ENCODE measurements at regions not wholly inside any gene's neighbourhood (a gene's known extent, or its start where the extent isn't known, plus 50 kb on each side); places are given as distances from the start of the nearest gene placed in this dataset.

- Histone ChIP-seq H3K4me3 (ENCODE audit: insufficient read depth in 1 of 2, low read depth in 1 of 2, low read length in 2 of 2) (no peak overlapping the region), H2BK15ac (ENCODE audit: low read depth, poor library complexity, severe bottlenecking) (no peak overlapping the region), H2AFZ (ENCODE audit: low read depth, low read length) (peak overlapping the region; percentile 14), H3K9ac (ENCODE audit: low read length) (no peak overlapping the region), H2BK12ac (ENCODE audit: low read length in 2 of 2) (peak overlapping the region in 1 of 2 experiments; percentile 88), H4K8ac (ENCODE audit: low read length) (peak overlapping the region; percentile 29), H2AK5ac (ENCODE audit: low read length, severe bottlenecking) (no peak overlapping the region), H4K91ac (ENCODE audit: low read length) (no peak overlapping the region), H3K79me1 (replicated peaks; ENCODE audit: low read length, poor library complexity, severe bottlenecking) (no peaks in the 10 kb centered on the region), H3K23ac (ENCODE audit: low read length in 2 of 2) (no peak overlapping the region), H3K27ac (ENCODE audit: low read length, poor library complexity, severe bottlenecking) (no peak overlapping the region), H3K4me1 (ENCODE audit: control insufficient read depth, insufficient read depth, low read depth, low read length) (no peaks in the 10 kb centered on the region), H3K4me2 (ENCODE audit: low read length, poor library complexity, severe bottlenecking) (no peak overlapping the region), H3K9me3 (ENCODE audit: control insufficient read depth, low read length) (no peaks in the 10 kb centered on the region), H2BK5ac (ENCODE audit: low read depth, low read length, poor library complexity, severe bottlenecking) (no peak overlapping the region), H2BK120ac (ENCODE audit: low read depth, low read length) (no peak overlapping the region), H3K18ac (ENCODE audit: low read depth in 1 of 2, low read length in 2 of 2) (peak overlapping the region; percentile 14 to 90), H3K36me3 (ENCODE audit: control insufficient read depth in 1 of 2, insufficient read depth in 2 of 2, low read depth in 1 of 2, low read length in 2 of 2) (no peaks in the 10 kb centered on the region), H3K27me3 (ENCODE audit: control insufficient read depth in 1 of 2, insufficient read depth in 1 of 2, low read length in 2 of 2) (no peaks in the 10 kb centered on the region), H3K14ac (ENCODE audit: low read length in 2 of 2) (peak overlapping the region in 1 of 2 experiments; percentile 79), H3K4ac (ENCODE audit: low read depth in 1 of 2, low read length in 2 of 2) (no peak overlapping the region)
- no peak for DNase-seq
- 91% methylated on average over 4 of the region's 5 CpGs for WGBS
Observed at GRCh38 chr6:105832313-105832761, 253.8 kb upstream of the PRDM1 start.

GRCh38 chr6:105831311-105832097 lies 254.6 kb upstream of the PRDM1 start:
- Histone ChIP-seq H3K4ac (ENCODE audit: low read depth in 1 of 2, low read length in 2 of 2) (no peak overlapping the region), H3K36me3 (ENCODE audit: control insufficient read depth in 1 of 2, insufficient read depth in 2 of 2, low read depth in 1 of 2, low read length in 2 of 2) (no peaks in the 10 kb centered on the region)

GRCh38 chr6:105825210-105825609 lies 260.9 kb upstream of the PRDM1 start:
- Histone ChIP-seq H2AK5ac (ENCODE audit: low read length, severe bottlenecking) (no peak overlapping the region), H3K18ac (ENCODE audit: low read depth in 1 of 2, low read length in 2 of 2) (no peak overlapping the region), H3K4ac (ENCODE audit: low read depth in 1 of 2, low read length in 2 of 2) (no peak overlapping the region), H3K4me3 (ENCODE audit: insufficient read depth in 1 of 2, low read depth in 1 of 2, low read length in 2 of 2) (no peak overlapping the region), H3K79me1 (replicated peaks; ENCODE audit: low read length, poor library complexity, severe bottlenecking) (no peaks in the 10 kb centered on the region), H3K14ac (ENCODE audit: low read length in 2 of 2) (no peak overlapping the region), H3K9ac (ENCODE audit: low read length) (peak overlapping the region; percentile 15), H2BK120ac (ENCODE audit: low read depth, low read length) (no peak overlapping the region), H2BK5ac (ENCODE audit: low read depth, low read length, poor library complexity, severe bottlenecking) (no peak overlapping the region), H2BK15ac (ENCODE audit: low read depth, poor library complexity, severe bottlenecking) (no peak overlapping the region), H3K9me3 (ENCODE audit: control insufficient read depth, low read length) (peaks cover 10% of the 10 kb centered on the region), H4K91ac (ENCODE audit: low read length) (no peak overlapping the region), H3K23ac (ENCODE audit: low read length in 2 of 2) (no peak overlapping the region), H4K8ac (ENCODE audit: low read length) (no peak overlapping the region), H3K4me1 (ENCODE audit: control insufficient read depth, insufficient read depth, low read depth, low read length) (no peaks in the 10 kb centered on the region), H3K27ac (ENCODE audit: low read length, poor library complexity, severe bottlenecking) (no peak overlapping the region), H3K36me3 (ENCODE audit: control insufficient read depth in 1 of 2, insufficient read depth in 2 of 2, low read depth in 1 of 2, low read length in 2 of 2) (no peaks in the 10 kb centered on the region), H2AFZ (ENCODE audit: low read depth, low read length) (no peak overlapping the region), H3K4me2 (ENCODE audit: low read length, poor library complexity, severe bottlenecking) (no peak overlapping the region), H3K27me3 (ENCODE audit: control insufficient read depth in 1 of 2, insufficient read depth in 1 of 2, low read length in 2 of 2) (no peaks in the 10 kb centered on the region), H2BK12ac (ENCODE audit: low read length in 2 of 2) (no peak overlapping the region)
- WGBS: 88% methylated on average over 1 of the region's 1 CpG
- DNase-seq: no peak

More at GRCh38 chr6:105831311-105832097, 254.6 kb upstream of the PRDM1 start:
- no peak overlapping the region for H2BK15ac ChIP-seq (ENCODE audit: low read depth, poor library complexity, severe bottlenecking)
- H4K91ac ChIP-seq (ENCODE audit: low read length): no peak overlapping the region
- peak overlapping the region in 1 of 2 experiments; percentile 51 for H2BK12ac ChIP-seq (ENCODE audit: low read length in 2 of 2)
- no peak overlapping the region for H3K14ac ChIP-seq (ENCODE audit: low read length in 2 of 2)
- WGBS: 83% methylated on average over 3 of the region's 5 CpGs
- H3K4me3 ChIP-seq (ENCODE audit: insufficient read depth in 1 of 2, low read depth in 1 of 2, low read length in 2 of 2): no peak overlapping the region
- H2AK5ac ChIP-seq (ENCODE audit: low read length, severe bottlenecking): no peak overlapping the region
- no peak overlapping the region for H4K8ac ChIP-seq (ENCODE audit: low read length)
- no peak overlapping the region for H3K23ac ChIP-seq (ENCODE audit: low read length in 2 of 2)
- no peak overlapping the region for H2BK5ac ChIP-seq (ENCODE audit: low read depth, low read length, poor library complexity, severe bottlenecking)
- H3K4me1 ChIP-seq (ENCODE audit: control insufficient read depth, insufficient read depth, low read depth, low read length): no peaks in the 10 kb centered on the region
- H3K27ac ChIP-seq (ENCODE audit: low read length, poor library complexity, severe bottlenecking): no peak overlapping the region
- no peaks in the 10 kb centered on the region for H3K9me3 ChIP-seq (ENCODE audit: control insufficient read depth, low read length)
- peak overlapping the region; percentile 1 to 75 for H3K18ac ChIP-seq (ENCODE audit: low read depth in 1 of 2, low read length in 2 of 2)
- no peak overlapping the region for H2AFZ ChIP-seq (ENCODE audit: low read depth, low read length)
- no peaks in the 10 kb centered on the region for H3K79me1 ChIP-seq (replicated peaks; ENCODE audit: low read length, poor library complexity, severe bottlenecking)
- H2BK120ac ChIP-seq (ENCODE audit: low read depth, low read length): no peak overlapping the region
- no peaks in the 10 kb centered on the region for H3K27me3 ChIP-seq (ENCODE audit: control insufficient read depth in 1 of 2, insufficient read depth in 1 of 2, low read length in 2 of 2)
- peak; percentile 37 for DNase-seq
- H3K4me2 ChIP-seq (ENCODE audit: low read length, poor library complexity, severe bottlenecking): no peak overlapping the region
- H3K9ac ChIP-seq (ENCODE audit: low read length): peak overlapping the region; percentile 48

- no peak overlapping the region for H2AFZ ChIP-seq (ENCODE audit: low read depth, low read length)
- peaks cover 10% of the 10 kb centered on the region for H3K9me3 ChIP-seq (ENCODE audit: control insufficient read depth, low read length)
- no peak overlapping the region for H4K91ac ChIP-seq (ENCODE audit: low read length)
- no peak overlapping the region for H2BK5ac ChIP-seq (ENCODE audit: low read depth, low read length, poor library complexity, severe bottlenecking)
- peak overlapping the region; percentile 15 for H3K9ac ChIP-seq (ENCODE audit: low read length)
- H3K36me3 ChIP-seq (ENCODE audit: control insufficient read depth in 1 of 2, insufficient read depth in 2 of 2, low read depth in 1 of 2, low read length in 2 of 2): no peaks in the 10 kb centered on the region
- no peaks in the 10 kb centered on the region for H3K4me1 ChIP-seq (ENCODE audit: control insufficient read depth, insufficient read depth, low read depth, low read length)
- H3K27ac ChIP-seq (ENCODE audit: low read length, poor library complexity, severe bottlenecking): no peak overlapping the region
- H3K23ac ChIP-seq (ENCODE audit: low read length in 2 of 2): no peak overlapping the region
- H3K18ac ChIP-seq (ENCODE audit: low read depth in 1 of 2, low read length in 2 of 2): no peak overlapping the region
- H2BK120ac ChIP-seq (ENCODE audit: low read depth, low read length): no peak overlapping the region
- H3K27me3 ChIP-seq (ENCODE audit: control insufficient read depth in 1 of 2, insufficient read depth in 1 of 2, low read length in 2 of 2): no peaks in the 10 kb centered on the region
- no peak overlapping the region for H3K4me3 ChIP-seq (ENCODE audit: insufficient read depth in 1 of 2, low read depth in 1 of 2, low read length in 2 of 2)
- no peak overlapping the region for H3K4ac ChIP-seq (ENCODE audit: low read depth in 1 of 2, low read length in 2 of 2)
- H3K79me1 ChIP-seq (replicated peaks; ENCODE audit: low read length, poor library complexity, severe bottlenecking): no peaks in the 10 kb centered on the region
- H3K4me2 ChIP-seq (ENCODE audit: low read length, poor library complexity, severe bottlenecking): no peak overlapping the region
- H2BK12ac ChIP-seq (ENCODE audit: low read length in 2 of 2): no peak overlapping the region
- H4K8ac ChIP-seq (ENCODE audit: low read length): no peak overlapping the region
- H2BK15ac ChIP-seq (ENCODE audit: low read depth, poor library complexity, severe bottlenecking): no peak overlapping the region
- H3K14ac ChIP-seq (ENCODE audit: low read length in 2 of 2): no peak overlapping the region
- no peak overlapping the region for H2AK5ac ChIP-seq (ENCODE audit: low read length, severe bottlenecking)
- no CpG with 5 or more reads among the region's 1 CpG for WGBS
- DNase-seq: no peak
Observed at GRCh38 chr6:105824732-105825131, 261.4 kb upstream of the PRDM1 start.

Measured in mesenchymal stem cell (in vitro differentiated cells and primary cell).